Body of pancreas (tissue), 4 donors: ENCODE measurements at regions not wholly inside any gene's neighbourhood (a gene's known extent, or its start where the extent isn't known, plus 50 kb on each side); places are given as distances from the start of the nearest gene placed in this dataset.

Source experiments
- CTCF ChIP-seq, 7 experiments: fragments of 450-650 bp in 4 of 7; fragments of 200-600 bp in 3 of 7; sonication (generic) in 3 of 7; IDR thresholded peaks; one replicate each; pipeline ENCODE4 v1.5.1; 2016 to 2019; ENCODE audit warnings: antibody characterized with exemption in 7 of 7
- POLR2A ChIP-seq, 3 donors: fragments of 450-650 bp; IDR thresholded peaks; one replicate each; pipeline ENCODE4 v1.6.1; 2016; ENCODE audit warnings: antibody characterized with exemption in 3 of 3, mild to moderate bottlenecking in 2 of 3

- TF ChIP-seq CTCF (IDR thresholded peaks at IDR 0.05) (no peak), POLR2A (IDR thresholded peaks at IDR 0.05) (no peak)
These were observed 128.1 kb upstream of the CCL2 start for GRCh38 chr17:34126965-34127364.
